Inflammatory macrophage treated with lipopolysaccharide for 1 hour (primary cell): ENCODE measurements at regions not wholly inside any gene's neighbourhood (a gene's known extent, or its start where the extent isn't known, plus 50 kb on each side); places are given as distances from the start of the nearest gene placed in this dataset.
"Not testable (repeated sequence)": the region's sequence is repeated elsewhere in the genome, so short reads cannot be mapped to it uniquely, and the experiment has no call there.

Experiments used
- DNase-seq, 2 donors: peaks; one replicate each; pipeline ENCODE4 v3.0.0-alpha.2; 2020 to 2022

GRCh38 chr14:105601360-105602242, 75.2 kb downstream of the TMEM121 start:
- DNase-seq, result no peak

GRCh38 chr14:105602243-105602750, 75.9 kb downstream of the TMEM121 start:
- no peak for DNase-seq

GRCh38 chr14:105602799-105603793, 76.7 kb downstream of the TMEM121 start:
- DNase-seq, result no peak

DNA sequence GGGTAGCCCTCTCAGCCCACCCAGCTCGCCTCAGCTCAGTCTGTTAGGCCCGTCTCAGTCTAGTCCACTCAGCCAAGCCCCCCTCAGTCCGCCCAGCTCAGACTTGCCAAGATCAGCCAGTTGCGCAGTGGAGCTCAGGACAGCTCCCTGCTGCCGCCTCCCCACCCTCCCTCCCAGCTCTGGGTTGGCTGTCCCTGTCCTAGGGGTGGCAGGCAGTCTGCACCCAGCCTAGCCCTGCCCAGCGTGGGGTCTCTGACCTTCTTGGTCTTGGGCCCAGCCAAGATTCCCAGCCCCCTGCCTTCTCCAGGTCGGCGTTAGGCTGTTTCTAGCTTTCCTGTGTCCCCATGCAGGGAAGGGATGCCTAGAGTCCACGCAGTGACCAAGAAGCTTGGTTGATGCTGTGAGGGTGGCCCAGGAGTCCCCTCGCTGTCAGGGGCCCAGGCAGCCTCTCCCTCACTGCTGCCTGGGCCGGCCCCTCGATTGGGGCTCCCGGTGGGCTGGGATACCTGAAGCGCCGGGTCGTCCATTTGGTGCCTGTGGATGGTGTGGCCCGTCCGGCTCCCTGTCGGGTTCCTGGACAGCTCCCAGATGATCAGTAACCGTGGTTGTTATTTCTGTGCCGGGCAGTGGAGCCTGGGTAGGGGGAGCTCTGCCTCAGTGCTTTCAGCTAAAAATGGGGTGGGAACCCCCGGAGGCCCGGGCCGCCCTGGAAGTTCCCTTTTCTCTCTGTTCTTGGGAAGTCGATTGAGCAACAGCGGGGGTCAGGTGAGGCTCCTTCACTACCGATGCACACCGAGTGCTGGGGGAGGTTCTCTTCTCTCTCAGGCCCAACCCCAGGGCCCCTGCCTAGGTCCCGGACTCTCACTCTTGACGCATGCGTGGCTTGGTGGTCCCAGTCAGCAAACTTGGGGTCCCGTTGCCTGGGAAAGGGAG, 78.4 kb downstream of the TMEM121 start:
- DNase-seq, result not testable (repeated sequence)

DNA sequence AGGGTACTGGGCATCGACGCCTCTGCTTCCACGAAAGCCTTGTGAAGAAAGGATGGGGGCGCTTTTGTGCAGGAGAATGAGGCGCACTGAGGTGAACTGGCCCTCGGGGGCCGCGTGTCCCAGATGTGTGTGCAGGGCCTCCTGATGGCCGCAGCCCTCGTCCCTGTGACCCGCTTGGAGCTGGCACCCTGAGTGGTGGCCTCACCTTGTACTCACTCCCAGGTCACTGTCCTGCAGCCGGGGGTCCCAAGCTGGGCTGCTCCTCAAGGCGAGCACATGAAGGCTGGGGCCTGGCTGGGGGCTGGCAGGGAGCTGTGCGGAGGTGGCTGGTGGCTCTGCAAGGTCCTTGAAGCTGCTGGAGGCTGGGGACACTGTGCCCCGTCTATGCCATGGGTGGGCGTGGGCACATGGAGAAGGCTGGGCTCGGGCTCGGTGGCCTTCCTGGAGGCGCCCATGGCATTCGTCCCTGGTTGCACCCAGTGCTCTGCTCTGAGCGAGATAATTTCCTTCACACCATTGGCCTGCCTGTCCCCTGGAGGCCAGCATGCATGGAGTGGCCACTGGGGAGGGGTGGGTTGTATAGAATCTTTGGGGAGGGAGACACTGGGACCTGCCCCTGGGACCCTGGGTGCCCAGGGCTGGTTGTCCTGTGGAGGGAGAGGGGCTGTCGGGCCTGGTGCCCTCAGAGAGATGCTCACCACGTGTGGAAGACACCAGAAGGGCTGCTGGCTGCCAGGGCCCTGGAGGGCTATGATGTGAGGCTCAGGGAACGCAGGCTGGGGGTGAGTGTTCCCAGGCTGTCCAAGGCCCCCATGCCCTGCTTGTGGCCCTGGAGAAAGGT, 79.3 kb downstream of the TMEM121 start:
- DNase-seq, result no peak

- not testable (repeated sequence) for DNase-seq
Measured at GRCh38 chr14:105606305-105606975, 80.1 kb downstream of the TMEM121 start.

DNA sequence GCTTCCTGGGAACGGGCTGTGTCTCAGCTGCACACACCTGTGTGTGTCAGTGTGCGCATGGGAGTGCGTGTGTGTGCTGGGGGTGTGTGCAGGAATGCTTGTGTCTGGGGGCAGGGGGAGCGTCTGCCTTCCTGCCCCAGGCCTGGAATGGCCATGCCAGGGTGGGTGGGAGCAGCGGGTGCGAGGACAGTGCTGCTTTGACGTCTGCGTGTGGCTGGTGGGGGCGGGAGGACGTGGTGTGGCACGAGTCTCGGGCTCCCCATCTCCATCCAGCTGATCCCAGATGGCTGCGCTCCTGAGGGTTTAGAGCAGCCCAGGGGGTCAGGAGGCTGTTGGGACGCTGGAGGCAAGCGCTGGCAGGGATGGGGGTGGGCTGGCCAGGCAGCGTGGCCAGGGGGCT, 80.6 kb downstream of the TMEM121 start:
- not testable (repeated sequence) for DNase-seq

- not testable (repeated sequence) for DNase-seq
Measured at GRCh38 chr14:105614987-105615386, 88.6 kb downstream of the TMEM121 start.

DNA sequence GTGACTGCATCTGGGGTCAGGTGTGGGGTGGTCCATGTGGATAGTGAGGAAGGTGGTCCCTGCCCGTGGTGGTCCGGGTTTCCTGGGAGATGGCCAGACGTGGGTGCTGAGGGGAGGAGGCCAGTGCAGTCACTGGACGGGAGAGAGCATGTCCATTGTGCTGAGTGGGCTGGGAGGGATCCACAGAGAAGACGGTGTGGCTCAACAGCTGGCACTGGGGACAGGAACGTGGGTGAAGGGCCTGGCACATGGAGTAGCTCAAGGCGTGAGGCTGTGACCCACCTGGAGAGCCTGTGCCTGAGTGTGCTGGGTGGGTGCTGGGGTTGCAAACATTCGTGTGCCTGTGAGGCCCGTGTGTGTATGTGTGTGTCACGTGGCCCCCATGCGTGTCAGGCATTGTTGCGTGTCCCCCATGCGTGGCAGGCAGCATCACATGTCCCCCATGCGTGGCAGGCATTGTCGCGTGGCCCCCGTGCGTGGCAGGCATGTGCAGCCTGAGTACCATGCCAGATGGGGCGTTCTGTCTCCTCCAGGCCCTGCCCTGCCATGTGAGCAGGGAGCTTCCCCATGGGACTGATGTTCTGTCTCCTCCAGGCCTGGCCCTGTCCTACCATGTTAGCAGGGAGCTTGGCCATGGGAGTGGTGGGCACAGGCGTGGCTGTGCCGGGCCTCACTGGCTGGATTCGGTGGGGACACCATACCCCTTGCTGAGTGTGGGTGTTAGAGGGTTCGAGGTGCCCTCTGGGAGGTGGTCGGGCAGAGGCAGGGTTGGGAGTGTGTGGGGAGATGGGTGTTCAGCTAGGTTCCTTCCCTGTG, 89.8 kb downstream of the TMEM121 start:
- DNase-seq, result not testable (repeated sequence)

DNA sequence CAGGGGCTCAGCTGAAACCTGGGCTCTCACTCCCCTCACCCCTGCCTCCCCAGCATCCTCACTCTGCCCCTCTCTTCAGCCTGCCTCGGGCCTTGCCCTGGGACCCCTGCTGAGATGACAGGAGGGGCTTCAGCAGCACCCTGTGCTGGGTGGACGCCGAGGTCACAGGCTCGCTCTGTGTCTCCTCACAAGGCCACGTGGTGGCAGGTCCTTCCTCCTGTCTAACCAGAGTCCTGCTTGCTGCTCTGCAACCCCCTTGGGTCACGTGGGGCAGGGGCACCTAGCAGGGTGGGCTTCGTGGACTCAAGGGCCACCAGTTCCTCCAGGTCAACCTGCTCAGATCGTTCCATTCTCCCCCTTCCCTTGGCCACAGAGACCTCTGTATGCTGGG, 90.4 kb downstream of the TMEM121 start:
- DNase-seq, result no peak

DNA sequence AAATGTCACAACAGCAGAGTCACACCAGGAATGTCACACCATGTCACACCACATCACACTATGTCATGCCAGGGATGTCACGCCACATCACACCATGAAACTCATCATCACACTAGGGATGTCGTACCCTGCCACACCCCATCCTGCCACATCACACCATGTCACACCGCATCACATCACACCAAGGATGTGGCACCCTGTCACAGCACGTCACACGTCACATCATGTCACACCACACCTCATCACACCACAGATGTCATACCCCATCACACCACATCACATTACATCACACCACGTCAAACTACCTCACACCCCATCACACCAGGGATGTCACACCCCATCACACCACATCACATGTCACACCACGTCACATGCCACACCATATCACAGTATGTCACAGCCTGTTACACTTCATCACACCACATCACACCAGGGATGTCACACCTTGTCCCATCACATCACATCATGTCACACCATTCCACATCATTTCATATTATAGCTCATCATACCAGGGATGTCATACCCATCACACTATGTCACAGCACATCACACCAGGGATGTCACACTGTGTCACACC, 90.9 kb downstream of the TMEM121 start:
- no peak for DNase-seq

DNA sequence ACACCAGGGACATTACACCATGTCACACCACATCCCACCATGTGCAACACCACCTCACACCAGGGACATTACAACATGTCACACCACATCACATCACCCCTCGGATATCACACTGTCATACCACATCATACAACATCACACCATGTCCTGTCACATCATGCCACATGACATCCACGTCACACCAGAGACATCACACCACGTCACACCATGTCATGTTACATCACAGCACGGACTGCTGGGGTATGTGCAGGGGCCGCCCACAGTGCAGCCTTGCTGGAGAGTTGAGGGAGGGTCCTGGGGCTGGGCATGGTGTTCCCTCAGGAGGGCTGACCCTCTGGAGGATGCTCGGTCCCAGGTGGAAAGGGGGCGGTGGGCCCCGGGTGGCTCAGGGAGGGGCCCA, 91.4 kb downstream of the TMEM121 start:
- DNase-seq, result not testable (repeated sequence)

DNA sequence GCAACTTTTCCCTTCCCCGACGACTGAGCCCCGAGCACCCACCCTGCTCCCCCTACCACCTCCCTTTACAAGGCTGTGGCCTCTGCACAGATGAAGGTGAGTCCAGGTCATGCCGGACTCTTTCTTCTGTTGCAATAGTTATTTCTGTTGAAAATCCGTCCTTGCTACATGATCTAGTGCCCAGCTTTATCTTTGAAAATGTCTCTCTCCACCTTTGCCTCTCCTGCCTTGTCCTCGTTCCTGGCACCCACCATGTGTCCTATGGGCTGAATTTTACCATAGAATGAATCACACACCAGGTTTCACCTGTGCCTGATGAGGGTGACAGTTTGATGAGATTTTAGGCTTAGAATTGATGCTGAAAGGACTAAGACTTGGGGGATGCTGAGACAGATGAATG, 92.9 kb downstream of the TMEM121 start:
- not testable (repeated sequence) for DNase-seq

DNA sequence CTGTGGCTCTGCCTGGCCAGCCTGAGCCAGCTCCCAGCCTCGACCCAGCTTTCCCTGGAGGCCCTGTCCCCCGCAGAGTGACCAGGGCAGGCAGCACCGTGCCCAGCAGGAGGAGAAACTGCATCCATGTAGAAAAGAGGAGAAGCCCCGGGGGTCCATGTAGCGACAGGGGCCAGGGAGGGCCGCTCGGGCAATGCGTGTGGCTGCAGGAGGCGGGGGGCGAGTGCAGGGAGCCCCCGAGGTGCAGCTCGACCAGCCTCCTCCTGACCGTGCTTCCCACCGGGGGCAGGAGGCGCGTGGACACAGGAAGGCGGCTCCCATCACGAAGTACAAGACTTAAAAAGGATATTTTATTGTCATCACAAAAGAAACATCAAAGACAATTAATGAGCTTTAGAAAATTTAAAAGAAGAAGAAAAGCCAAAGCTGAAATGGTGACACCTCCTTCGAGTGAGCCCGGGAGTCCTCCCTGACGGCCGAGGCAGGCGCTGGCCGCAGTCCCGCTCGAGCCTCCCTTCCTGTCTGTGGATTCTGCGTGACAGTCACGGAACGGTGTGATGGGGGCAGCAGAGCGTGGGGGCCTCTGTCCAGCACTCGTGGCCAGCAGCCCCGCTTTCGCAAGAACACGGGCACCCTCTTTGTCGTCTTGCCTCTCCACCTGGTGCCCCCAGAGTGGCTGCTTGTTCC, 93.9 kb downstream of the TMEM121 start:
- not testable (repeated sequence) for DNase-seq

GRCh38 chr14:105620865-105621471, 94.6 kb downstream of the TMEM121 start:
- not testable (repeated sequence) for DNase-seq

DNA sequence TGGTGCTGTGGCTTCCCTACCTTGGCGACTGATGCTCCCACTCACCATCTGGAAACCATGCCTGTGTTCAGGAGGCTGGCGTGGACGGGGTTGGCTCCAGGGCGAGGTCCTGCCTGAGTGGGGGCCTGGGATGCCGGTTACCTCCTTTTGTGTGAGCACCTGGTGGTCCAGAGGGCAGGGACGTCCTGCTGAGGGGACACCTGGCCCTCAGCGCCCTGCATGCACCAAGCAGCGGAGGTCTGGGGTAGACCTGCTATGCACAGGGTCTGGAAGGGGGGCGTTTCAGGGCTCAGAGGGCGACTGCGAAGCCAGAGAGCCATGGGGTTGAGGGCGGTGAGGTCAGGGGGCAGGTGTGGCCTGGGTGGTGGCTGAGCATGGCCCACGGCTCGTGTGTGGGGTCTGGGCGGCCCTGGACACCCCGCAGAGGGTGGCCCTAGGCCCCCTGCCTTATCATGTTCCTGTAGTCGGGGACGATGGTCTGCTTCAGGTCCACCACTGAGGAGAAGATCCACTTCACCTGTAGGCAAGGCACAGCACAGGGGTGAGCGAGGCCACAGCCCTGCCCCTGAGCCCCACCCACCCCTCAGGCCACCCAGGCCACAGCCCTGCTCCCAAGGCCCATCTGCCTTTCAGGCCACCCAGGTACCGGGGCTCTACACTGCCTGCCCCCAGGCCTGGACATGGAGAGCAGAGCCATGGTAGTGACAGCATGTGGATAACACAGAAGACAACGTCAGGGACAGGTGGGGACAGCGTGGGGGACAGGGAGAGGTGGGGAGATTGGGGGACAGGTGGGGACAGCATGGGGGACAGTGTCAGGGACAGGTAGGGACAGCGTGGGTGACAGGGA, 95.3 kb downstream of the TMEM121 start:
- DNase-seq, result not testable (repeated sequence)

- DNase-seq, result no peak
Measured at GRCh38 chr14:105622329-105622955, 96.1 kb downstream of the TMEM121 start.
